Heart left ventricle (tissue), 16 donors: ENCODE measurements at regions not wholly inside any gene's neighbourhood (a gene's known extent, or its start where the extent isn't known, plus 50 kb on each side); places are given as distances from the start of the nearest gene placed in this dataset.
"Not testable (repeated sequence)": the region's sequence is repeated elsewhere in the genome, so short reads cannot be mapped to it uniquely, and the experiment has no call there.

ENCODE experiments used
- ATAC-seq, 4 donors: fragments of 200-7000 bp; cut with Tn5 transposase; one replicate each; pipeline ENCODE4 v1.9.1; 2020 to 2022; ENCODE audit warnings: moderate library complexity in 4 of 4, mild to moderate bottlenecking in 3 of 4, moderate number of reproducible peaks in 1 of 4
- DNase-seq, 5 donors: peaks; one replicate each; pipeline ENCODE4 v3.0.0-alpha.2; 2020
- H3K27ac ChIP-seq, 12 donors: fragments of 200-600 bp; sonication (generic) in 4 of 12; one replicate each; pipeline versions ENCODE4 v1.5.0 to v1.8.0; 2016 to 2022; ENCODE audit warnings: mild to moderate bottlenecking in 2 of 12
- H3K27me3 ChIP-seq, 9 donors: fragments of 200-600 bp; sonication (generic) in 2 of 9; one replicate each; pipeline versions ENCODE4 v1.5.1 to v1.8.0; 2016 to 2022; ENCODE audit warnings: mild to moderate bottlenecking in 3 of 9
- H3K36me3 ChIP-seq, 9 donors: fragments of 200-600 bp; sonication (generic) in 2 of 9; one replicate each; pipeline versions ENCODE4 v1.5.0 to v1.8.0; 2018 to 2022; ENCODE audit warnings: mild to moderate bottlenecking in 2 of 9
- H3K4me1 ChIP-seq, 12 donors: fragments of 200-600 bp; sonication (generic) in 4 of 12; one replicate each; pipeline versions ENCODE4 v1.5.0 to v1.8.0; 2016 to 2022; ENCODE audit warnings: mild to moderate bottlenecking in 3 of 12
- H3K4me3 ChIP-seq, 12 donors: fragments of 200-600 bp; sonication (generic) in 4 of 12; one replicate each; pipeline versions ENCODE4 v1.5.0 to v1.8.0; 2017 to 2022; ENCODE audit warnings: mild to moderate bottlenecking in 9 of 12, moderate library complexity in 4 of 12
- H3K9me3 ChIP-seq, 12 donors: fragments of 200-600 bp; sonication (generic) in 4 of 12; one replicate each; pipeline versions ENCODE4 v1.5.0 to v1.8.0; 2016 to 2022; ENCODE audit warnings: mild to moderate bottlenecking in 1 of 12
- WGBS, 4 donors: extraction: QIAGEN DNeasy Blood & Tissue Kit in 2 of 4; methylation state at CpG; one replicate each; pipeline versions ENCODE4 v1.1.5 to v1.1.7; 2013 to 2018; 5-methylcytosine and 5-hydroxymethylcytosine counted together
- intact Hi-C, 10 donors: fragments of 100-400 bp; cut with DNase I; formaldehyde crosslinking; loops; one replicate each; pipeline versions ENCODE4 v1.11.1 to v1.14.2; 2022
- donor health status: ischemic (EF 13 %, LVEDD 7.1; RV severe dilation, severe dysfunction).
- donor health status: healthy with polysubstance abuse.
- donor health status: DM: no; HTN: yes; CAD: no.
- donor health status: DM: no; HTN: no; CAD: no.
- donor health status: ischemic (EF 25% LVEDD 6.9; RV normal size, moderate dysfunction).
- donor health status: ischemic (EF 25% LVEDD 5.7; RV mildly dilated, moderate dysfunction).
- donor health status: healthy.
- donor health status: DM: yes; HTN: yes; CAD: no.
- donor health status: ischemic (EF 35%, LVEDD 5.7; RV mildly dilated, moderate dysfunction).
- donor health status: nonischemic (EF 11% LVEDD 7.7; RV severe dilation, severe dysfunction).
- donor health status: DM: yes; HTN: yes; CAD: no.
- donor health status: PGD.
- donor health status: ischemic (EF 29% LVEDD 5.4; RV normal size, mild dysfunction).
- donor health status: nonischemic (EF 23%, LVEDD 6.1; RV moderate dilation, normal function).

DNA sequence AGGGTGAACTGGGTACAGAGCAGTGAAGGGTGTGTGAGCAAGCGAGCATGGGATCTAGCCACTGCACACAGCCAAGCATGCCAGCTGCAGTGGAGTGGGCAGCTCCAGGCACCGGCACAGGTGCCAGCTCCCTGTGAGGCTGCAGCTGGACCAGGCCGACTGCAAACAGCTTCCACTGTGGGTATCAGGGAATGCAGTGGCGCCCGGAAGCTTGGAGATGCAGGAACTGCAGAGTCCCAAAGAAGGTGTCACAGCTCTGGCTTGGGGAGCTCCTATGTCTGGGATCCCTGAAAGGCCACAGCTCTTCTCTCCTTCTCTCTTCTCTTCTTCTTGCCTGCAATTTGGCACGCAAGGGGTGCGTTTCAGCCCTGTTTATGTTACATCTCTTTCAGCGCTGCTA lies 4093.3 kb upstream of the OR11H1 start:
- ATAC-seq, H3K27ac ChIP-seq, H3K4me1 ChIP-seq, intact Hi-C loops, H3K4me3 ChIP-seq, H3K36me3 ChIP-seq, H3K27me3 ChIP-seq, H3K9me3 ChIP-seq: not testable (repeated sequence)
- 65 to 77% methylated on average over 7 of the region's 8 CpGs; no CpG with 5 or more reads in 2 of the 4 donors for WGBS, 4 donors
- peak in 1 of 5 donors; percentile 3 for DNase-seq
